Smooth muscle cell (in vitro differentiated cells): ENCODE measurements at regions not wholly inside any gene's neighbourhood (a gene's known extent, or its start where the extent isn't known, plus 50 kb on each side); places are given as distances from the start of the nearest gene placed in this dataset.

ENCODE experiments used
- DNase-seq: peaks from one replicate; lab custom pipeline; 2025; ENCODE audit not compliant: unreplicated experiment; lab: John Stamatoyannopoulos, UW
- H2AFZ ChIP-seq: fragments of 200-600 bp; sonication (generic); 2 replicates; pipeline ENCODE4 v1.6.0; 2016; ENCODE audit warnings: antibody characterized with exemption, low read depth, mild to moderate bottlenecking
- H3F3A ChIP-seq: fragments of 200-600 bp; sonication (generic); 2 replicates; pipeline ENCODE4 v1.6.0; 2017; ENCODE audit warnings: antibody characterized with exemption, low read depth
- H3K27ac ChIP-seq: fragments of 200-600 bp; sonication (generic); 2 replicates; pipeline ENCODE4 v1.5.1; 2016; ENCODE audit warnings: low read depth, mild to moderate bottlenecking
- H3K27me3 ChIP-seq: fragments of 200-600 bp; sonication (generic); 2 replicates; pipeline ENCODE4 v1.6.1; 2016; ENCODE audit warnings: low read depth, mild to moderate bottlenecking
- H3K36me3 ChIP-seq: fragments of 200-600 bp; sonication (generic); 2 replicates; pipeline ENCODE4 v1.5.1; 2016; ENCODE audit warnings: low read depth
- H3K4me1 ChIP-seq: fragments of 200-600 bp; sonication (generic); 2 replicates; pipeline ENCODE4 v1.5.1; 2016; ENCODE audit warnings: low read depth
- H3K4me2 ChIP-seq: fragments of 200-600 bp; sonication (generic); 2 replicates; pipeline ENCODE4 v1.6.0; 2016; ENCODE audit warnings: mild to moderate bottlenecking
- H3K4me3 ChIP-seq: fragments of 200-600 bp; sonication (generic); 2 replicates; pipeline ENCODE4 v1.5.1; 2016; ENCODE audit warnings: mild to moderate bottlenecking
- H3K79me2 ChIP-seq: fragments of 200-600 bp; sonication (generic); 2 replicates; pipeline ENCODE4 v1.6.0; 2016; ENCODE audit warnings: low read depth, mild to moderate bottlenecking
- H3K9ac ChIP-seq: fragments of 200-600 bp; sonication (generic); 2 replicates; pipeline ENCODE4 v1.6.0; 2016; ENCODE audit warnings: low read depth
- H3K9me3 ChIP-seq: fragments of 200-600 bp; sonication (generic); replicated peaks from 2 replicates; pipeline ENCODE4 v1.5.1; 2016; ENCODE audit warnings: low read depth
- H4K20me1 ChIP-seq: fragments of 200-600 bp; sonication (generic); 2 replicates; pipeline ENCODE4 v1.6.0; 2016; ENCODE audit warnings: low read depth
- WGBS: methylation state at CpG from one replicate; pipeline ENCODE4 v1.1.7; 2016; ENCODE audit warnings: low lambda C conversion rate; 5-methylcytosine and 5-hydroxymethylcytosine counted together
- TF ChIP-seq, protein P1 (sequence below): fragments of 200-600 bp; sonication (generic); IDR thresholded peaks from 2 replicates; pipeline ENCODE4 v1.5.1; 2017; ENCODE audit warnings: borderline replicate concordance, mild to moderate bottlenecking, antibody characterized with exemption; ENCODE audit not compliant: insufficient read depth, poor library complexity, severe bottlenecking

DNA sequence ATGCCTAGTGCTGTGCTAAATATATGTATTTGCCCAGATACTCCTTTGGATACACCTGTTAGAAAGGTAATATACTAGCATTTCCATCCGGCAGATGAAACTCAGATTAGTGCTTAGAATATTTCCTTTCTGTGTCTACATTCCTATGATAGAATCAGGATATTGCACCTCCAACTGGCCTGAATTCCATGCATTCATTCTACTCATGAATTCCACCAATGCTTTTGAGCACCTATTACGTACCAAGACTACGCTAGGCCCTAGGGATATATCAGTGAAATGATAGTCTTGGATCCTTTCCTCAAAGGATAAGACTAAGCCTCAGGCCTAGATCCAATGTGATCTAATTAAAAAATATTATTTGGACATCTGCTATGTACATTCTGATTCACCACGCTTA is 223.8 kb upstream of the SERP2 start:
- Histone ChIP-seq H3K4me1 (no peaks in the 10 kb centered on the region), H3K27me3 (no peaks in the 10 kb centered on the region), H3K36me3 (no peaks in the 10 kb centered on the region), H3K9me3 (no peaks in the 10 kb centered on the region), H3K9ac (no peak overlapping the region), H3K79me2 (no peaks in the 10 kb centered on the region), H3K27ac (no peak overlapping the region), H4K20me1 (no peaks in the 10 kb centered on the region), H2AFZ (no peak overlapping the region), H3F3A (no peaks in the 10 kb centered on the region), H3K4me2 (no peak overlapping the region), H3K4me3 (no peak overlapping the region)
- 90% methylated on average over 4 of the region's 4 CpGs for WGBS
- TF ChIP-seq, protein P1, sequence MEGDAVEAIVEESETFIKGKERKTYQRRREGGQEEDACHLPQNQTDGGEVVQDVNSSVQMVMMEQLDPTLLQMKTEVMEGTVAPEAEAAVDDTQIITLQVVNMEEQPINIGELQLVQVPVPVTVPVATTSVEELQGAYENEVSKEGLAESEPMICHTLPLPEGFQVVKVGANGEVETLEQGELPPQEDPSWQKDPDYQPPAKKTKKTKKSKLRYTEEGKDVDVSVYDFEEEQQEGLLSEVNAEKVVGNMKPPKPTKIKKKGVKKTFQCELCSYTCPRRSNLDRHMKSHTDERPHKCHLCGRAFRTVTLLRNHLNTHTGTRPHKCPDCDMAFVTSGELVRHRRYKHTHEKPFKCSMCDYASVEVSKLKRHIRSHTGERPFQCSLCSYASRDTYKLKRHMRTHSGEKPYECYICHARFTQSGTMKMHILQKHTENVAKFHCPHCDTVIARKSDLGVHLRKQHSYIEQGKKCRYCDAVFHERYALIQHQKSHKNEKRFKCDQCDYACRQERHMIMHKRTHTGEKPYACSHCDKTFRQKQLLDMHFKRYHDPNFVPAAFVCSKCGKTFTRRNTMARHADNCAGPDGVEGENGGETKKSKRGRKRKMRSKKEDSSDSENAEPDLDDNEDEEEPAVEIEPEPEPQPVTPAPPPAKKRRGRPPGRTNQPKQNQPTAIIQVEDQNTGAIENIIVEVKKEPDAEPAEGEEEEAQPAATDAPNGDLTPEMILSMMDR: no peak
- DNase-seq: no peak

DNA sequence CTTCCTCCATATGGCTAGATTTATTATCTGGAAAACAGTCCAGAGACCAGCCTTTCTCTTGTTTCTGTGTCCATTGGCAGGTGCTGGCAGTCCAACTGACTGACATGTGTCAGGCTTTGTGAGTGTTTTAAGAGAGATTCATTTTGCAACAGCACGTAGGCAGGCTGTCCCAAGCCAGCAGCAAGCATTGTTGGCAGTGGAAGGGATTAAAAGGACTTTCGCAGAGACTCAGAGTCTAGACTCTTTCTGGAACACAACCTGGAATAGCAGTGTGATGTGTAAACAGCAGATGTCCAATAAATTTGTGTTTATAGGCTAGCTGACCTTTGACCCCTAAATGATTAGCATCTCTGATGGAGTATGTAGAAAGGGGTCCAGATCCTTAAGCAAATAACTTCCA is 222.2 kb upstream of the SERP2 start:
- WGBS: 33% methylated on average over 2 of the region's 2 CpGs
- Histone ChIP-seq H3K9me3 (no peaks in the 10 kb centered on the region), H3K4me3 (no peak overlapping the region), H3K27ac (no peak overlapping the region), H3K27me3 (no peaks in the 10 kb centered on the region), H3K36me3 (no peaks in the 10 kb centered on the region), H3K4me2 (no peak overlapping the region), H3K79me2 (no peaks in the 10 kb centered on the region), H2AFZ (no peak overlapping the region), H4K20me1 (no peaks in the 10 kb centered on the region), H3F3A (no peaks in the 10 kb centered on the region), H3K9ac (no peak overlapping the region), H3K4me1 (no peaks in the 10 kb centered on the region)
- TF ChIP-seq, protein P1: no peak
- DNase-seq: no peak

- Histone ChIP-seq H3K4me1 (no peaks in the 10 kb centered on the region), H3K4me2 (no peak overlapping the region), H3K36me3 (no peaks in the 10 kb centered on the region), H3K79me2 (no peaks in the 10 kb centered on the region), H4K20me1 (no peaks in the 10 kb centered on the region), H3F3A (no peaks in the 10 kb centered on the region), H3K9me3 (no peaks in the 10 kb centered on the region), H3K27me3 (no peaks in the 10 kb centered on the region), H3K4me3 (no peak overlapping the region), H2AFZ (no peak overlapping the region), H3K9ac (no peak overlapping the region), H3K27ac (no peak overlapping the region)
- TF ChIP-seq, protein P1: no peak
- no peak for DNase-seq
- 81% methylated on average over 4 of the region's 4 CpGs for WGBS
These were observed 220.1 kb upstream of the SERP2 start for GRCh38 chr13:44153496-44153895.

DNA sequence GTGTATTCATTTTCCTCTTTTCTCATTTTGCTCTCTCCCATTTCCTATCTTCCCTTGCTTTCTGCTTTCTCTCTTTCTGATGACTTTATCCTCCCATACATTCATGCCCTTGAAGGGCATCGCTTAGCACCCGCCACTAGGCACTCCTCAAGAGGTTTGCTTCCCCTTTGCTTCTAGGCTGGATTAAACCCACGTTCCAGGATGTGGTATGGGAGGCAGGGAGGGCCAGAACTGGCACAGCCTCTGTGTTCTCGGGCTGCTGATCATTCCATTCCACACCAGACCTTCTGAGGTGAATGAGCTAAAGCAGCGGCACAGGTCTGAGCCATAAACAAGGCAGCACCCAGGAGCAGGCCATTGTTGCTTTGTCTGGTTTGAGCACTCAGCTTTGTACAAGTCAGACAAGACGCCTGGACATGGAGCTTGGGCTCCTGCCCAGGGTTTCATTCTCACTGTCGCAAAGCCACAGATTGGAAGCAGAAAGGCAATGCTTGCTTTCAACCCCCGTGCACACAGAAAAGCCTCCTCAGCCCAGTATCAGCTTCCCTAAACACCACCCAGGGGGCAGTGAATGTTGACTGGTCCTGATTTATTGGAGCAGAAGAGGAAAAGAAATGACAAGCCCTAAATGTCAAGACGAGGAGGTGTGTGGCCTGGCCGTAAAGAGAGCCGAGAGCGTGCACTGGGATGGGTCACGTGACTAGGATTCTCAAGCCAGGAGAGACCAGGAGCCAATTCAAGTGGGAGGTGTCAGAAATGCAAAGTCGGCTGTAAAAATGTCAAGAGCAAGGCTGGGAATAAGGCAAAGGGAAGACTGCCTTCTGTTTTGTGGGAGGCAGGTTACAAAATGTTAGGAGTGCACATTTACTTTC is 218.0 kb upstream of the SERP2 start:
- no peaks in the 10 kb centered on the region for H4K20me1 ChIP-seq
- no peaks in the 10 kb centered on the region for H3K4me1 ChIP-seq
- H3F3A ChIP-seq: no peaks in the 10 kb centered on the region
- no peaks in the 10 kb centered on the region for H3K27me3 ChIP-seq
- H3K9ac ChIP-seq: no peak overlapping the region
- 35% methylated on average over 14 of the region's 14 CpGs for WGBS
- H3K4me3 ChIP-seq: peak overlapping the region; percentile 17
- no peak overlapping the region for H3K27ac ChIP-seq
- H3K36me3 ChIP-seq: no peaks in the 10 kb centered on the region
- peak overlapping the region; percentile 73 for H2AFZ ChIP-seq
- DNase-seq: peak; percentile 1
- peak overlapping the region; percentile 76 for H3K4me2 ChIP-seq
- H3K79me2 ChIP-seq: no peaks in the 10 kb centered on the region
- TF ChIP-seq, protein P1: no peak
- no peaks in the 10 kb centered on the region for H3K9me3 ChIP-seq
